HG03039 (cell line): ENCODE measurements at regions not wholly inside any gene's neighbourhood (a gene's known extent, or its start where the extent isn't known, plus 50 kb on each side); places are given as distances from the start of the nearest gene placed in this dataset.

ENCODE experiments used
- ATAC-seq: cut with Tn5 transposase; IDR thresholded peaks from one replicate; pipeline ENCODE4 v1.9.1; 2021; ENCODE audit warnings: mild to moderate bottlenecking, moderate library complexity; ENCODE audit not compliant: unreplicated experiment

DNA sequence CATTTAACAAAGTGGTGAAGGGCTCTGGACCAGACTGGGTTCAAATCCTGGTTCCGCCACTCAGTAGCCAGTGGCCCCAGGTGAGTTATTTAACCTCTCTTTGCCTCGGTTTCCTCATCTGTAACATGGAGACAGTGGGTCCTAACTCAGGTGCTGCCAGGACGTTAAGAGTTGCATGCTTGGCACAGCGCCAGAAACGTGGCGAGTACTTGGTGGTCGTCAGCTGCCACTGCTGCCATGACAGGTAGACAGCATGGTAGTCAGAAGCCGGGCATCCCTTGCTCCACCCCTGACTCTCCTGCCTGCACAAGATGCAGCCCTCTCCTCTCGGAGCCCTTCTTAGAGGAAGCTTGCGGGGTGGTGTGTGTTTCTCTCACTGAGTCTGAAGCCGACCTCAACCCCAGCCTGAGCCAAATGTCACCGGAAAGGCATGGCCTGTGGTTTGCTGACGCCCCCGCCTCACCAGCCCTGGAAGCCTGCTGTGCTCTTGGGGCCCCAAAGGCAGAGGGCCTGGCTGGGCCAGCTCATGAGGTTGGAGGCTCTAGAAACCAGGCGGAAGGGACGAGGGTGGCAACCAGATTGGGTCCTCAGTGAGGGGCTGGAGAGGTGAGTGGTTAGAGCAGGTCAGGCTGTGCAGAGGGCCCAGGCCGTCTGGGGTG lies 160.8 kb upstream of the TLE3 start:
- no peak for ATAC-seq

DNA sequence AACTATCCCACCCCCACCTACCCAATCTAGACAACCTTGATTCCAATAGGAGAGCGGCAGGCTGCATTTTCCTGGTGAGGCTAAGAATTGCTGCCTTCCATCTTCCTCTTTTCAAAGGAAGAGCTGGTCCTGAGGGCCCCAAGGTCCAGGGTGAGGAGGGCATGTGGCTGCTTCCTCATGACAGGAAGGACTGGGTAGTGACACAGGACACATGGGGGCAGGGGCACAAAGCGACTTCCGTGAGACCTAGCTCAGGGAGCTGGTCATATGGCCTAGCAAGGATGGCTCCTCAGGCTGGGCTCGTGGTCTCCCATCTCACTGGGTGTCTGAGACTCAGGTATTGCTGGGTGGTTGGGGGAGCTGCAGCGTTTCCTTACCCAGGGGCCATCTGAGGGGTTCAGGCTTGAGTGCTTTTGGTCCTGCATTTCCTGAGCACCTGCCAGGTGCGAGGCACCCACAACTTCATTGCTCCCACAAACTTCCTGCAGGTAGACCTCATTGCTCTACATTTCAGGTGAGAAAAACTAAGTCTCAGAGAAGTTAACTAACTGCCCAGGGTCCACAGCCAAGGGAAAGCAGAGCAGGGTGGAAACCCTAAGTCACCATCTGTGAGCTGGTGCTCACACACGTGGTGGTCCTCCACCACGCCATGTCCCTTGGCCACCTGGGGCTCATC lies 160.0 kb upstream of the TLE3 start:
- ATAC-seq: no peak

- ATAC-seq: no peak
Observed at GRCh38 chr15:70257047-70257446, 159.3 kb upstream of the TLE3 start.

DNA sequence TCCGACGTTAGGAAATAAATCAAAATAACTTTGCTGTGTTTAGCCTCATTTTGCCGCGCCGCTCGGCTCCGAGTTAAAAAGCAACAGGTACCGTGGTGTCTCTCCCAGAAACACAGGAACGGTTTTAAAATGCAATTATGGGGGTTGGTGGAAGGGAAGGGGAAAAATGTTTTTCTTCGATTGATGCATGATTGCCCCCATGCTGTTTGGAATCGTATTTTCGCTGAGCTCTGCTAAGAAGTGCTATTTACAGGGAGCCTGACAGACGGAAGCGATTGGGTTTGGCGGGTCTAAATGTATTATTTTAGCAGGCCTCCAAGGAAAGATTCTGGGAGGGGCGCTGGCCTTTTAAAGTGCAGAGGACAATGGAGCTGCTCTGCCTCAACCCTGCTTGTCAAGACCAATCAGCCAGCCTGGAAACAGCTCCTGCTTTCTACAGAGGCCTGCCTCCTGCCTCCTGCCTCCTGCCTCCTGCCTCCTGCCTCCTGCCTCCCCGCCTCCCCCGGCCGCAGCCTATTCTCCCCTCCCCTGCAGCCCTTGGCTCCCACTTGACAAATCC lies 156.7 kb upstream of the TLE3 start:
- ATAC-seq: no peak

DNA sequence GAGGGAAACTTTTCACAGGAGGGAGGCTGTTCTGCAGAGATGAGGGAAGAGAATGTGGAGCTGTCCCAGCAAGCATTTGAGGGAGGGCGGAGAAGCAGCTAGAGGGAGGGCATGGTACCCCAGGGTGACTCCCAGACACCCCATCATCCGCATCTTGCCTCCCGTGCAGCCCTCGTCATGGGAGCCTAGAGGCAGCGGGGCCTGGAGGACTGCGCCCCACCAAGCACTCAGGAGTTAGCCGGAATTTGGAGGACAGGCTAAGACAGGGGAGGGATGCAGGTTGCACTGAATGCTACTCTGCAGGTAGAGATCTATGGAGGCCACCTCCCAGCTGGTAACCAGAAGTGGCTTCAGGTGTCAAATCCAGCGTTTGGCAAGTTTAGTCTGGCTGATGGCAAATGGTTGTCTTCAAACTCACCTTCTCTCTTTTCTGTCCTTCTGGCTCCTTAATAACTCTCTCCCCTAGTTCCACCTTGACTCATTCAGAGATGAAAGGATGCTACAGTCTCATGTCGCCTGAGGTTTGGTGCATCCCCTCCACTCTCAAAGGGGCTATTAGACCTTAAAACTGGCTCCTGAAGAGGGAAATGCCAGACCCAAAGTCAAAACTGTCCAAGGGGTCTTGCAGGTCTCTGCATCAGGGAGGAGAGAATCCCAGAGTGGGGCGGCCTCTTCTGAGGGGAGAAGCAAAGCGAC lies 155.9 kb upstream of the TLE3 start:
- no peak for ATAC-seq

DNA sequence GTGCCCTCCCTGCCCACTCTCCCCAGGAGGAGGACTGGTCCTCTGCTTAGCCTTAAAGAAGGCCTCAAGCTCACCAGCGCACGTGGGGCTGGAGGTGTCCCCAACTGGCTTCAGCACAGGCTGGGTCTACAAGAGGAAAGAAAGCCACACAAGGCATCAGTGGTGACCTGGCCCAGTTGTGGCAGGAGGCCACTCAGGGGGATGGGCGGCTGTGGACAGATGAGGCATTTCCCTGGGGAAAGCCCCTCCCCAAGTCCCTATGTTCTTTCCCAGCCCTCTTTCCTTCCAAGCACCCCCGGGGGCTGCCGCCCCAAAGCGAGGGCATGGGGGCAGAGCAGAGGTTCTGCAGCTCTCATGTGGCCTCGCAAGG lies 155.2 kb upstream of the TLE3 start:
- ATAC-seq: no peak

- ATAC-seq: no peak
Observed at GRCh38 chr15:70252056-70252950, 154.6 kb upstream of the TLE3 start.

DNA sequence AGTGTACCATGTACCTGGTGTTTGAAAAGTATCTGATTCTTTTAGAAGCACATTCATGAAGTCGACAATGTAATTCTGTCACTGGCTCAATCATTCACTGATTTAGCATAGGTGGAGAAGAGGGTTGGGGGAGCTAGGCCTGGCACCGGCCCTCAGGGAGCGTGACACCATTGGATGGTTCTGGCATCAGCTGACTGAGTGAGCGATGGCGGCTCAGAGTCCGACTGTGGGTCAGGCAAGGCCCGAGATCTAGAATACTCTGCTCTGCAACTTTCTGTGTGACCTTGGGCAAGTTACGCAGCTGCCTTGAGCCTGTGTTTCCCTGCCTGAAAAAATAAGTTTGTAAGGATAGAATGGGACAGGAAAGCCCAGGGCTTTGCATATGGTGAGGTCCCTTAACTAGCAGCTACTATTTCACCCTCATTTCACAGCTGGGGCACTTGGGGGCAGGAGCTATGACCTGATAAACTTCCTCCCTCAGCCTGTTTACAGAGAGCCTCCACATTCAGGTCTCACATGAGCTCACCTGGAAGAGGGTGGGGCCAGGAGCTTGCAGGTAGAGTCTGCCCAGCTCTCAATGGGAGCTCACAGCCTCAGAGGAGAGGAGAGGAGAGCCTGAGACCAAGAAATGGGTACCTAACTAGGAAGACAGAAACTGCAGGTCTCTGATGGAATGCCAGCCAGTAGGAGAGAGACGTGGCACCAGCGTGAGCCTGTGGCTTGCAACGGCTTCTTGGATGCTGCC lies 153.7 kb upstream of the TLE3 start:
- ATAC-seq: no peak

DNA sequence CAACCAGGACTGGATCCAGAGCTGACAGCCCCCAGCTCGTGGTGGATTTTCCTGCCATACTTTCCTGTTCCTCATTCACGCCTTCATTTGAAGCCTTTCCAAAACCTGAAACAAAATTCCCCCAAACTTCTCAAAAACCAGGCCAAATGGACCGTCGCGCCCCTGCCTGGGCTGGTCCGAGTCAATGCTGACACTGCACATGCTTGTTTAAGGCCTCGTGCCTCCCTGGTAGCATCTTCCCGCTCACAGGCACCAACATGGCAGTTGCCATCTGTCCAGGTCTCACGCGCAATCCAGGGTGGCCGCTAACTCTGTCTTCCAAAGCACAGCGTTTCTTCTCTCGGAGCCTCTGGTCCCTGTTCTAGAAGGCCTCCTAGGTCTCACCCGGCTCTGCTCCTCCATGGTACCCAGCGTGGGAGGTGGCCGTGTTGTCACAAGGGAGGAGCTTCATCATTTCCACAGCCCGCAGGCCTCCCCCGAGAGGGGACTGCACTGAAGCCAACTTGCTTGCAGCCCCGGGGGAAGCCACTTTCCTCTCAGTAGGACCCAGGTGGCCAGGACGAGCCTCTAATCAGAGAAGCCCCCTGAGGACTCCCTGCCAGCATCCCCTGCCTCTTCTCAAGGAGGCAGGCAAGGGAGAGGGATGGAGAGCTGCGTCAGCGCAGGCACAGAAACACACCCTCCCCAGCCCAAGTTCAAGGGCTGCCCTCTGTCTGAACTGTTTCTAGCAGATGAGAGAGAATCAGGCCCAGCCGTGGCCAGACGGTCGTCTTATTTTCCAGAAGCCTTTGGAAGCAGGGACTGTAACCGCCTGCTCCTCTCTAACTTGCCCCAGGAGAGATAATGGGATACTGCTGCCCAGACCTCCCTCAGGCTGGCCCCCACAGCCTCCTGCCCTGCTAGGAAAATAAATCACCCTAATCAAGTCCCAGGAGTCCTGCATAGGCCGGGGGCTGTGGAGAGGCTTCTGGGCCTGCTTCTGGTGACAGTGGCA lies 152.8 kb upstream of the TLE3 start:
- ATAC-seq: no peak

DNA sequence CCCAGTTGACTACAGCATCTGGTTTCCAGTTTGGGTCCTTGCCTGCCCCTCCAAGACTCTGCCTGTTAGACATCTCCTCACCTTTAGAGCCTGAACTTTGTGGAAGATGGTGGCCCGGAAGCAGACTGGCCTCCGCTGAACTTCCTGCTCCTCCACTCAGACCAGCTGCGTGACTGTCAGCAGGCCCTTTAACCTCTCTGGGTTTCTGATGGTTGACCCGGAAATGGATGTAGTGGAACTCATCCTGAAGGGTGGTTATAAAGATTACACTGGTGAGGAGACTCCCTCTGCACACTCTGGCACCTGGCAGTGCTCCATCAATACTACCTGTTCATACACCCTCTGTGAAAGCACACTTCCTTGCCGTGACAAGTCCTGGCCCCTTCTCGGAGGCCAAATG lies 151.9 kb upstream of the TLE3 start:
- no peak for ATAC-seq

- ATAC-seq: no peak
Observed at GRCh38 chr15:70248116-70249025, 150.7 kb upstream of the TLE3 start.

- no peak for ATAC-seq
Observed at GRCh38 chr15:70247281-70247680, 149.6 kb upstream of the TLE3 start.

DNA sequence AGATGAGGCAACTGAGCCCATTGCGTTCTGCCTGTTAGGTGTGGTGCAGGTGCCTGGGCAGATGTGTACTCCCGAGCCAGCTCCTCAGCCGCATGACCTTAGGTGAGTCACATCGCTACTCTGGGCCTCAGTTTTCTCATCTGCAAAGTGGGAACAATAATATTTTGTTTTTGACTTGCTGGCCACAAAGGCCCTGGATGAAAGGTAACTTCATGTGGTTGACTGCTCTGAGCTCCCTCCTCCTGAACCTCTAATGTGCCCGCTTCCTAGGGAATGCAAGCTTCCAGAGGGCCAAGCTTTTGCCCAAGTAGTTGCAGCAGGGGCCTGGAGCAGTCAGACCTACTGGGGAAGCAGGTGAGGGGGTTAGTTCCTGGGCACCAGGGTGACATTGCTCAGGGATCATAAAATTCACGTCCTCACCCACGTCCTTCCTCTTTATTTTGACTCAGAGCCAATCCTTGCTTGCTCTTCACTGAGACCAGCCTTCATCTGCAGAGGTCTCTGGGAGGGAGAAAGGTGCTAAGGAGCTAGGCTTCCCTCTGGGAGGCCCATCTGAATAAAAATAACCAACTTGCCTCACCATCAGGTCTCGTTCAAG lies 149.0 kb upstream of the TLE3 start:
- no peak for ATAC-seq

DNA sequence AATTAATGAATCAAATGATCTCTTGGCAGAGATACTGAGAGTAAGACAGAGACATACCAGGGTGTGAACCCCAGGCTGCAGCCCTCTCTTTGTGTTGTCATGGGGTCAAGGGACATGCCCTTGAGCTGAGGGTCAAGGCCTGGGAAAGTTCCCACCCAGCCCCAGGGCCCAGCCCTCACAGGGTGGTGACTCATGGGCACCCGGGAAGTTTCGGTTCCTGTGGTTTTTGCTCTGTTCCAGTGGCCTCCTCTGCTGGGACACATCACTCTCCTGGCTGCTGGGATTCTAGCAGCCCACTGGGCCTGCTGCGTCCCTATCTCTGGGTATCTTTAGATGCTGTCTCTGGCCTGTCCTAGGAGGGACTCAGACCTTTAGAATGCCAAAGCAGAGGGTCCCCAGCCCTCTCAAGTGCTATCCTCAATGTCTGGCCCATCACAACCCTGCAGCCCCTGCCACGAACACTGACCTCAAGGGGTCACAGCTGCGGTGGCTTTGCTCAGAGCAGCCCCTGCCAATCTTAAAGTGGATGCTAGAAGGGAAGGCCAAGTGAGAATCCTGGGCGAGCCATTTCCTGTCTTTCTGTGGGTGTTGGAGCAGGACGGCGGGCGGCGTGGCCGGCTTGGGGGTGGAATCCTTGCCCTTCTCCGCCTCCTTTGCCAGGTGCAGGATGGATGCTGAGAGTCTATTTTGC lies 148.4 kb upstream of the TLE3 start:
- ATAC-seq: no peak

DNA sequence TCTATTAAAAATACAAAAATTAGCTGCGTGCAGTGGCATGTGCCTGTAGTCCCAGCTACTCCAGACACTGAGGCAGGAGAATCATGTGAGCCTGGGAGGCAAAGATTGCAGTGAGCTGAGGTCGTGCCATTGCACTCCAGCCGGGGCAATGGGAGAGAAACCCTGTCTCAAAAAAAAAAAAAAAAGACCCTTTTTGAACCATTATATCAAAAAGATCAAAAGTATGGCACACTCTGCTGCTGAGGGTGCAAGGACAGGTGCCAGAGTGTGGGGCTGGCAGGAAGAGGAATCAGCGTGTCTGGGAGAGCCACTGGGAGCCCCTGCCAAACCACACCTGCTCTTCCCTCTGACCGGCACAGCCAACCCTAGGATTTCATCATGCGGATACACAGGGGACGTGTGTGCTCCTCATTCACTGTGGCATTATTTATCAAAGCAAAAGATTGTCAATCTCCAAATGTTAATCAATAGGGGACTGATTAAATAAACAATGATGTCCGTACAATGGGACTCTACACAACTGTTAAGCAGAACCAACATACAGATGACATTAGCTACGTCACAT lies 147.3 kb upstream of the TLE3 start:
- no peak for ATAC-seq

GRCh38 chr15:70243686-70244540 lies 146.2 kb upstream of the TLE3 start:
- ATAC-seq: no peak
